CD14-positive monocyte (primary cell): ENCODE measurements at regions not wholly inside any gene's neighbourhood (a gene's known extent, or its start where the extent isn't known, plus 50 kb on each side); places are given as distances from the start of the nearest gene placed in this dataset.

Source experiments
- DNase-seq, 3 donors: peaks; one replicate each; pipeline ENCODE4 v3.0.0-alpha.2; 2011 to 2022
- H2AFZ ChIP-seq: 2 replicates; pipeline ENCODE4 v1.6.0; 2012; ENCODE audit warnings: mild to moderate bottlenecking, low read depth, low read length, inconsistent platforms; ENCODE audit not compliant: insufficient read depth, poor library complexity, severe bottlenecking
- H3K27ac ChIP-seq, 2 donors: 1 replicate in 1 of 2; 2 replicates in 1 of 2; pipeline ENCODE4 v1.5.1; 2012 to 2013; ENCODE audit warnings: low read length in 2 of 2, control low read depth in 1 of 2, inconsistent platforms in 1 of 2, low read depth in 1 of 2, mild to moderate bottlenecking in 1 of 2
- H3K27me3 ChIP-seq, 2 donors: one replicate each; pipeline versions ENCODE4 v1.6.0 to v1.6.1; 2011 to 2013; ENCODE audit warnings: low read length in 2 of 2; ENCODE audit not compliant: control insufficient read depth in 2 of 2, insufficient read depth in 2 of 2
- H3K36me3 ChIP-seq, 2 donors: replicated peaks in 1 of 2; 1 replicate in 1 of 2; 2 replicates in 1 of 2; pipeline versions ENCODE4 v1.5.1 to v1.6.1; 2012 to 2013; ENCODE audit warnings: low read length in 2 of 2, control low read depth in 1 of 2, inconsistent platforms in 1 of 2, mild to moderate bottlenecking in 1 of 2; ENCODE audit not compliant: insufficient read depth in 2 of 2, control insufficient read depth in 1 of 2
- H3K4me1 ChIP-seq, 2 donors: 1 replicate in 1 of 2; 2 replicates in 1 of 2; pipeline versions ENCODE4 v1.5.1 to v1.6.1; 2012 to 2013; ENCODE audit warnings: low read length in 2 of 2, control low read depth in 1 of 2, inconsistent platforms in 1 of 2, mild to moderate bottlenecking in 1 of 2, moderate library complexity in 1 of 2; ENCODE audit not compliant: insufficient read depth in 2 of 2, control insufficient read depth in 1 of 2
- H3K4me2 ChIP-seq: replicated peaks from 2 replicates; pipeline ENCODE3; 2012; ENCODE audit warnings: low read length, moderate library complexity, mild to moderate bottlenecking; ENCODE audit not compliant: poor library complexity, severe bottlenecking; ENCODE audit errors: extremely low read depth
- H3K4me3 ChIP-seq, 3 experiments: fragments of 200-600 bp in 1 of 3; sonication (generic) in 1 of 3; replicated peaks in 1 of 3; 1 replicate in 2 of 3; 2 replicates in 1 of 3; pipeline ENCODE4 v1.5.1; 2011 to 2013; ENCODE audit warnings: low read length in 3 of 3, mild to moderate bottlenecking in 3 of 3, control low read depth in 2 of 3, low read depth in 2 of 3, inconsistent platforms in 1 of 3, moderate library complexity in 1 of 3
- H3K79me2 ChIP-seq: 2 replicates; pipeline ENCODE4 v1.6.0; 2012; ENCODE audit warnings: mild to moderate bottlenecking, control low read depth, inconsistent platforms, low read length, moderate library complexity; ENCODE audit not compliant: insufficient read depth
- H3K9ac ChIP-seq: 2 replicates; pipeline ENCODE4 v1.6.0; 2017; ENCODE audit warnings: low read length, mild to moderate bottlenecking; ENCODE audit not compliant: insufficient read depth, poor library complexity, severe bottlenecking
- H3K9me3 ChIP-seq, 2 donors: replicated peaks in 1 of 2; 1 replicate in 1 of 2; 2 replicates in 1 of 2; pipeline versions ENCODE4 v1.5.1 to v1.6.1; 2012 to 2013; ENCODE audit warnings: low read length in 2 of 2, control low read depth in 1 of 2; ENCODE audit not compliant: control insufficient read depth in 1 of 2, insufficient read depth in 1 of 2
- H4K20me1 ChIP-seq: 2 replicates; pipeline ENCODE4 v1.6.0; 2012; ENCODE audit warnings: mild to moderate bottlenecking, low read length, control low read depth, moderate library complexity; ENCODE audit not compliant: insufficient read depth
- H3K27ac Mint-ChIP-seq, 7 donors: one replicate each; pipeline ENCODE4 v1.8.0; 2020; ENCODE audit warnings: mild to moderate bottlenecking in 7 of 7, mixed read lengths in 7 of 7, moderate library complexity in 6 of 7, inconsistent platforms in 2 of 7
- H3K27me3 Mint-ChIP-seq, 3 donors: one replicate each; pipeline ENCODE4 v1.8.0; 2021 to 2022; ENCODE audit warnings: low read depth in 3 of 3, mild to moderate bottlenecking in 3 of 3, mixed read lengths in 3 of 3, moderate library complexity in 3 of 3, inconsistent platforms in 1 of 3
- H3K36me3 Mint-ChIP-seq, 2 donors: one replicate each; pipeline ENCODE4 v1.8.0; 2020; ENCODE audit warnings: mixed read lengths in 2 of 2, inconsistent platforms in 1 of 2, mild to moderate bottlenecking in 1 of 2
- H3K4me1 Mint-ChIP-seq: one replicate; pipeline ENCODE4 v1.8.0; 2020; ENCODE audit warnings: mild to moderate bottlenecking, mixed read lengths
- H3K4me3 Mint-ChIP-seq, 2 donors: one replicate each; pipeline ENCODE4 v1.8.0; 2020; ENCODE audit warnings: mild to moderate bottlenecking in 2 of 2, mixed read lengths in 2 of 2, moderate library complexity in 1 of 2
- H3K9me3 Mint-ChIP-seq, 7 donors: one replicate each; pipeline ENCODE4 v1.8.0; 2020 to 2022; ENCODE audit warnings: mixed read lengths in 7 of 7, mild to moderate bottlenecking in 6 of 7, moderate library complexity in 6 of 7, inconsistent platforms in 2 of 7
- WGBS: methylation state at CpG from one replicate; pipeline ENCODE4 v1.1.5; 2013; ENCODE audit warnings: missing lambda C conversion rate; ENCODE audit not compliant: insufficient coverage; 5-methylcytosine and 5-hydroxymethylcytosine counted together
- intact Hi-C, 2 donors: fragments of 100-400 bp; cut with micrococcal nuclease; formaldehyde crosslinking; loops; one replicate each; pipeline versions ENCODE4 v1.15.0 to v1.15.1; 2023
- TF ChIP-seq, protein P1 (sequence below): fragments of 200-600 bp; IDR thresholded peaks from one replicate; pipeline ENCODE4 v1.8.0; 2022; ENCODE audit warnings: antibody characterized with exemption, mild to moderate bottlenecking

DNA sequence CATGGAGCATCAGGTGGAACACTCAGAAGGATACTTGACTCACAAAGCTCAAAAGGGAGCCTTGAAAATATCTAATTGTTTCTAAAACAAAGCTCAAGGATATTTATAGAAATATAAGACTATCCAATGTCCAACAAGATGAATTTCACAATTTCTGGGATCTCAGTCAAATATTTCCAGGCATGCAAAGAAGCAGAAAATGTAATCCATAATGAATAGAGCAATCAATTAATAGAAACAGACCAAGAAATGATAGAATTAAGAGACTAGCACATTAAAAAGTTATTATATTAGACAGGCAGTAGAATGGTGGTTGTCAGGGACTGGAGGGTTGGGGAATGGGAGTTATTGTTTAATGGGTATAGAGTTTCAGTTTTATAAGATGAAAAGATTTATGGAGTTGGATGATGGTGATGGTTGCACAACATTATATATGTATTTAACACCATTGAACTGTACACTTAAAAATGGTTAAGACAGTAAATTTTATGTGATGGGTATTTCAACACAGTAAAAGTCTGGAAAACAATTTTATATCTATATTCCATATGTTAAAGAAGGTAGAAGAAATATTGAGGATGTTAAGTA is 189.9 kb upstream of the PIEZO2 start:
- H3K9me3 Mint-ChIP-seq: peaks cover 13 to 28% (median 22%) of the 10 kb centered on the region in 7 donors
- Histone ChIP-seq H3K36me3 (no peaks in the 10 kb centered on the region), H2AFZ (no peak overlapping the region), H4K20me1 (no peaks in the 10 kb centered on the region), H3K4me2 (no peak overlapping the region), H3K9ac (no peak overlapping the region), H3K27me3 (no peaks in the 10 kb centered on the region), H3K79me2 (no peaks in the 10 kb centered on the region), H3K27ac (no peak overlapping the region), H3K4me1 (no peaks in the 10 kb centered on the region), H3K4me3 (no peak overlapping the region), H3K9me3 (peaks cover 5 to 9% of the 10 kb centered on the region in 2 donors)
- no peaks in the 10 kb centered on the region for H3K4me1 Mint-ChIP-seq
- H3K27me3 Mint-ChIP-seq: peaks cover 0 to 2% (median 0%) of the 10 kb centered on the region in 3 donors
- peaks cover 0 to 2% of the 10 kb centered on the region in 2 donors for H3K36me3 Mint-ChIP-seq
- TF ChIP-seq, protein P1, sequence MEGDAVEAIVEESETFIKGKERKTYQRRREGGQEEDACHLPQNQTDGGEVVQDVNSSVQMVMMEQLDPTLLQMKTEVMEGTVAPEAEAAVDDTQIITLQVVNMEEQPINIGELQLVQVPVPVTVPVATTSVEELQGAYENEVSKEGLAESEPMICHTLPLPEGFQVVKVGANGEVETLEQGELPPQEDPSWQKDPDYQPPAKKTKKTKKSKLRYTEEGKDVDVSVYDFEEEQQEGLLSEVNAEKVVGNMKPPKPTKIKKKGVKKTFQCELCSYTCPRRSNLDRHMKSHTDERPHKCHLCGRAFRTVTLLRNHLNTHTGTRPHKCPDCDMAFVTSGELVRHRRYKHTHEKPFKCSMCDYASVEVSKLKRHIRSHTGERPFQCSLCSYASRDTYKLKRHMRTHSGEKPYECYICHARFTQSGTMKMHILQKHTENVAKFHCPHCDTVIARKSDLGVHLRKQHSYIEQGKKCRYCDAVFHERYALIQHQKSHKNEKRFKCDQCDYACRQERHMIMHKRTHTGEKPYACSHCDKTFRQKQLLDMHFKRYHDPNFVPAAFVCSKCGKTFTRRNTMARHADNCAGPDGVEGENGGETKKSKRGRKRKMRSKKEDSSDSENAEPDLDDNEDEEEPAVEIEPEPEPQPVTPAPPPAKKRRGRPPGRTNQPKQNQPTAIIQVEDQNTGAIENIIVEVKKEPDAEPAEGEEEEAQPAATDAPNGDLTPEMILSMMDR: no peak
- no peak for DNase-seq
- H3K4me3 Mint-ChIP-seq: no peak overlapping the region
- H3K27ac Mint-ChIP-seq: no peak overlapping the region
- intact Hi-C loops: no loop called here

DNA sequence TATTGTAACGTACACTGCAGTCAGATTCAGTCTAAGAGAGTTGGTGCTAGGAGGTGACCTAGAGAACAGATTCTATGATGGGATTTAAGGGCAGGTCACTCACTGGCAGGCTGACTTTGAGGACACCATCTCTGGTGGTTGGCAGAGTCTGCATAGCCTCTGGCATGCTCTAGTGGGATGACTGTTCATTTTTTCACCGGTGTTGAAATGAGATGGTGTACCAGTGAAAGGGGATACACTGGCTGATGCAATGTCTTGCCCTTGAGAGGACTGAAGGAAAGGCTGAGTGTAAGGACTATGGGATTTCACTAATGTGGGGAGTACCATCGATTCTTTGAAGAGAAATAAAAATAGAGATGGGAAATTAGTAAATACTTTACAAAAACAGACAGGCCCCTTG is 186.9 kb upstream of the PIEZO2 start:
- no peak overlapping the region for H3K4me3 ChIP-seq
- no peaks in the 10 kb centered on the region for H3K9me3 ChIP-seq
- no peak overlapping the region for H3K4me2 ChIP-seq
- Mint-ChIP-seq H3K27me3 (no peaks in the 10 kb centered on the region), H3K9me3 (peaks cover 0 to 7% (median 0%) of the 10 kb centered on the region in 7 donors), H3K27ac (no peak overlapping the region), H3K36me3 (no peaks in the 10 kb centered on the region), H3K4me1 (no peaks in the 10 kb centered on the region), H3K4me3 (no peak overlapping the region)
- TF ChIP-seq, protein P1: no peak
- no peak overlapping the region for H3K27ac ChIP-seq
- H3K9ac ChIP-seq: no peak overlapping the region
- no peaks in the 10 kb centered on the region for H3K79me2 ChIP-seq
- no peaks in the 10 kb centered on the region for H3K27me3 ChIP-seq
- intact Hi-C loops: no loop called here
- H4K20me1 ChIP-seq: no peaks in the 10 kb centered on the region
- no peaks in the 10 kb centered on the region for H3K36me3 ChIP-seq
- no peaks in the 10 kb centered on the region for H3K4me1 ChIP-seq
- WGBS: 92% methylated on average over 2 of the region's 3 CpGs
- no peak for DNase-seq
- H2AFZ ChIP-seq: no peak overlapping the region
